ENCODE measurements at regions not wholly inside any gene's neighbourhood (a gene's known extent, or its start where the extent isn't known, plus 50 kb on each side); places are given as distances from the start of the nearest gene placed in this dataset.

DNA sequence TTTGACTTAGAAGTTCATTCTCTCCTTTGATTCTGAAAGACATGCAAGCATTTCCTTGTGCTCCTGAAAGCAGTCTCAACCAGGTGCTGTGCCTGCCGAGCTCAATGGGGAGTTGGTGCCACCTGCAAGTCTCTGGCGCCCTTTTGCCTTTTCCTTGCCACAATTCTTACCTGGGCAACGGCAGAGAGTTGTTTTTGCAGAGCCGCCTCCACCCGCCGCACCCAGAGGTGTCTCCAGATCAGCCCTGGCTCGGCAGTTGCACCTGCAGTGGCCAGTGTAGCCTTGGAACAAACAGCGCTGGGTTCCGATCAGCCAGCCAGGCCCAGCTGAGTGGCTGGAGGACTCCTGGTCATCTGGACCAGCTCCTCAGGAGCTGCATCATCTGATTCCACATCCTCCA is 262.9 kb downstream of the IRX2 start:
- Histone ChIP-seq H3K27me3 (ENCODE audit: low read length) (no peaks in the 10 kb centered on the region), H4K20me1 (ENCODE audit: low read depth, low read length) (no peaks in the 10 kb centered on the region), H3K9me2 (replicated peaks; ENCODE audit: insufficient read depth, low read length) (no peaks in the 10 kb centered on the region), H3F3A (ENCODE audit: insufficient read depth) (no peaks in the 10 kb centered on the region), H3K9ac (ENCODE audit: low read length) (no peak overlapping the region), H3K79me2 (ENCODE audit: insufficient read depth, low read length) (no peaks in the 10 kb centered on the region), H3K4me3 (ENCODE audit: insufficient read depth, low read length, poor library complexity, severe bottlenecking) (no peak overlapping the region), H3K36me3 (ENCODE audit: low read length) (no peaks in the 10 kb centered on the region), H3K9me3 (ENCODE audit: insufficient read depth, low read length) (no peaks in the 10 kb centered on the region), H3K27ac (ENCODE audit: low read depth, low read length) (no peak overlapping the region), H3K4me2 (ENCODE audit: low read depth, low read length, poor library complexity, severe bottlenecking) (no peak overlapping the region), H2AFZ (ENCODE audit: low read depth, low read length, severe bottlenecking) (no peak overlapping the region)
- no peak for TF ChIP-seq CTCF (IDR thresholded peaks at IDR 0.05; ENCODE audit: insufficient read depth, low read length, poor library complexity, severe bottlenecking)
- no peak for TF ChIP-seq EZH2phosphoT487 (conservative IDR thresholded peaks at IDR 0.05; ENCODE audit: low read length)

- peaks cover 6% of the 10 kb centered on the region; the same call in 1 of the 2 replicates for H3K9me3 ChIP-seq (ENCODE audit: insufficient read depth, low read length)
- H3K4me2 ChIP-seq (ENCODE audit: low read depth, low read length, poor library complexity, severe bottlenecking): no peak overlapping the region
- H3K9ac ChIP-seq (ENCODE audit: low read length): no peak overlapping the region
- no peaks in the 10 kb centered on the region for H3K36me3 ChIP-seq (ENCODE audit: low read length)
- no peak overlapping the region for H3K4me3 ChIP-seq (ENCODE audit: insufficient read depth, low read length, poor library complexity, severe bottlenecking)
- no peak overlapping the region for H2AFZ ChIP-seq (ENCODE audit: low read depth, low read length, severe bottlenecking)
- no peaks in the 10 kb centered on the region for H3F3A ChIP-seq (ENCODE audit: insufficient read depth)
- no peaks in the 10 kb centered on the region for H3K27me3 ChIP-seq (ENCODE audit: low read length)
- no peaks in the 10 kb centered on the region for H4K20me1 ChIP-seq (ENCODE audit: low read depth, low read length)
- no peak for TF ChIP-seq EZH2phosphoT487 (conservative IDR thresholded peaks at IDR 0.05; ENCODE audit: low read length)
- no peak for TF ChIP-seq CTCF (IDR thresholded peaks at IDR 0.05; ENCODE audit: insufficient read depth, low read length, poor library complexity, severe bottlenecking)
- no peak overlapping the region for H3K27ac ChIP-seq (ENCODE audit: low read depth, low read length)
- no peaks in the 10 kb centered on the region for H3K79me2 ChIP-seq (ENCODE audit: insufficient read depth, low read length)
- H3K9me2 ChIP-seq (replicated peaks; ENCODE audit: insufficient read depth, low read length): no peaks in the 10 kb centered on the region
Observed at GRCh38 chr5:2487152-2487763, 264.2 kb downstream of the IRX2 start.

- no peak overlapping the region for H3K4me2 ChIP-seq (ENCODE audit: low read depth, low read length, poor library complexity, severe bottlenecking)
- no peak overlapping the region for H2AFZ ChIP-seq (ENCODE audit: low read depth, low read length, severe bottlenecking)
- H3K9me2 ChIP-seq (replicated peaks; ENCODE audit: insufficient read depth, low read length): no peaks in the 10 kb centered on the region
- no peaks in the 10 kb centered on the region for H3K27me3 ChIP-seq (ENCODE audit: low read length)
- TF ChIP-seq CTCF (IDR thresholded peaks at IDR 0.05; ENCODE audit: insufficient read depth, low read length, poor library complexity, severe bottlenecking) (no peak), EZH2phosphoT487 (conservative IDR thresholded peaks at IDR 0.05; ENCODE audit: low read length) (no peak)
- H3K9me3 ChIP-seq (ENCODE audit: insufficient read depth, low read length): peaks cover 7% of the 10 kb centered on the region; the same call in 1 of the 2 replicates
- H3K79me2 ChIP-seq (ENCODE audit: insufficient read depth, low read length): no peaks in the 10 kb centered on the region
- H3K27ac ChIP-seq (ENCODE audit: low read depth, low read length): no peak overlapping the region
- no peak overlapping the region for H3K9ac ChIP-seq (ENCODE audit: low read length)
- H3K36me3 ChIP-seq (ENCODE audit: low read length): no peaks in the 10 kb centered on the region
- no peaks in the 10 kb centered on the region for H3F3A ChIP-seq (ENCODE audit: insufficient read depth)
- no peak overlapping the region for H3K4me3 ChIP-seq (ENCODE audit: insufficient read depth, low read length, poor library complexity, severe bottlenecking)
- H4K20me1 ChIP-seq (ENCODE audit: low read depth, low read length): no peaks in the 10 kb centered on the region
Observed at GRCh38 chr5:2486373-2486772, 265.1 kb downstream of the IRX2 start.
